SKM-1 treated with dmso at 0.1 percent for 144 hours (cell line): ENCODE measurements at regions not wholly inside any gene's neighbourhood (a gene's known extent, or its start where the extent isn't known, plus 50 kb on each side); places are given as distances from the start of the nearest gene placed in this dataset.

ENCODE experiments used
- DNase-seq: peaks from one replicate; lab custom pipeline; 2025; ENCODE audit not compliant: unreplicated experiment; lab: John Stamatoyannopoulos, UW

- no peak for DNase-seq
Observed at GRCh38 chr18:45413180-45413836, 202.0 kb upstream of the SLC14A2 start.

- no peak for DNase-seq
Observed at GRCh38 chr18:45415614-45416013, 199.7 kb upstream of the SLC14A2 start.

GRCh38 chr18:45416168-45416567 is 199.1 kb upstream of the SLC14A2 start:
- DNase-seq = no peak

- DNase-seq = no peak
Observed at GRCh38 chr18:45417392-45417791, 197.9 kb upstream of the SLC14A2 start.

- DNase-seq = no peak
Observed at GRCh38 chr18:45423659-45424058, 191.6 kb upstream of the SLC14A2 start.

GRCh38 chr18:45430041-45430440 is 185.2 kb upstream of the SLC14A2 start:
- no peak for DNase-seq

- DNase-seq = no peak
Observed at GRCh38 chr18:45435810-45436209, 179.5 kb upstream of the SLC14A2 start.

- DNase-seq = no peak
Observed at GRCh38 chr18:45437366-45437765, 177.9 kb upstream of the SLC14A2 start.

- no peak for DNase-seq
Observed at GRCh38 chr18:45439851-45440645, 175.2 kb upstream of the SLC14A2 start.

GRCh38 chr18:45441110-45441847 is 174.0 kb upstream of the SLC14A2 start:
- no peak for DNase-seq

GRCh38 chr18:45444040-45444439 is 171.2 kb upstream of the SLC14A2 start:
- DNase-seq = no peak

- no peak for DNase-seq
Observed at GRCh38 chr18:45447355-45448265, 167.7 kb upstream of the SLC14A2 start.

GRCh38 chr18:45448871-45449270 is 166.4 kb upstream of the SLC14A2 start:
- DNase-seq = no peak

- DNase-seq = no peak
Observed at GRCh38 chr18:45449418-45450227, 165.7 kb upstream of the SLC14A2 start.

GRCh38 chr18:45456090-45457021 is 158.9 kb upstream of the SLC14A2 start:
- peak; percentile 37 for DNase-seq

- DNase-seq = no peak
Observed at GRCh38 chr18:45458033-45458432, 157.2 kb upstream of the SLC14A2 start.

- DNase-seq = no peak
Observed at GRCh38 chr18:45462179-45462578, 153.1 kb upstream of the SLC14A2 start.

GRCh38 chr18:45463451-45463850 is 151.8 kb upstream of the SLC14A2 start:
- DNase-seq = no peak

GRCh38 chr18:45464619-45465018 is 150.7 kb upstream of the SLC14A2 start:
- no peak for DNase-seq
